HG03432 (cell line): ENCODE measurements at regions not wholly inside any gene's neighbourhood (a gene's known extent, or its start where the extent isn't known, plus 50 kb on each side); places are given as distances from the start of the nearest gene placed in this dataset.

Source experiments
- ATAC-seq: cut with Tn5 transposase; IDR thresholded peaks from one replicate; pipeline ENCODE4 v1.9.1; 2021; ENCODE audit warnings: mild to moderate bottlenecking, moderate library complexity; ENCODE audit not compliant: unreplicated experiment

DNA sequence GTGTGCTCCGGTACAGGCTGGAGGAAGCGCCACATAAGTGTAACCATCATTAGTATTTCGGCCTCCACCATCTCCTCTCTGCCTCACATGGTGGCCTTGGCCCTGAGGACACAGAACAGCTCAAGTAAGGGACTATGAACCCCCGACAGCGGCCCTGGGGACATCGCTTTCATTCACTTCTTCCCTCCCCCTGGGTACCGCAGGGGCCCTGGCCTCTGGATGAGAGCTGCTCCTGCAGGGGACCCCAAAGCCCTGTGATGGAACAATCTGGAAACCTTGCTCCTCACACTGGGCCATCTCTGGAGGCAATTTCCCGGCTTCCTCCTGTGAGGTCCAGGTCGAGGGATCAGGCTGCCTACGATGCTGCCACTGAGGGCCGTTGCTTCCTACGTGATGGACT, 565.5 kb downstream of the BRD1 start:
- no peak for ATAC-seq

DNA sequence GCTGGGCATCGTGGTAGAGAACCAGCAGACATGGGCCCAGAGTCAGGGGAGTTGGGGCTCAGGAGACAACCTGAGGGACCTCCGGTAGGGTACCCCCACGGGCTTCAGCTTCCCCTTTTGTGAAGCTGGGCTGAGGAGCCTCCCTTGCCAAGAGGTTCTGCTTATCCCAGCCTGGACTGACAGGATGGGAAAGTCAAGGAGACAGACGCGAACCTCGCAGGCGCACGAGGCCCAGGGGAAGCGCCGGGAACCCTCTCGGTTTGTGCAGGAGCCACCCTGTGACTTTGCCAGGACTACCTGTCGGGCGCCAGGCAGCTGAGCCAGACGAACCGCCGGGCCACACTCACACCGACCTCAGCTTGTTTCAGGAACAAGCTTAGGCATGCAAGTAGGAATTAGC, 566.1 kb downstream of the BRD1 start:
- no peak for ATAC-seq

DNA sequence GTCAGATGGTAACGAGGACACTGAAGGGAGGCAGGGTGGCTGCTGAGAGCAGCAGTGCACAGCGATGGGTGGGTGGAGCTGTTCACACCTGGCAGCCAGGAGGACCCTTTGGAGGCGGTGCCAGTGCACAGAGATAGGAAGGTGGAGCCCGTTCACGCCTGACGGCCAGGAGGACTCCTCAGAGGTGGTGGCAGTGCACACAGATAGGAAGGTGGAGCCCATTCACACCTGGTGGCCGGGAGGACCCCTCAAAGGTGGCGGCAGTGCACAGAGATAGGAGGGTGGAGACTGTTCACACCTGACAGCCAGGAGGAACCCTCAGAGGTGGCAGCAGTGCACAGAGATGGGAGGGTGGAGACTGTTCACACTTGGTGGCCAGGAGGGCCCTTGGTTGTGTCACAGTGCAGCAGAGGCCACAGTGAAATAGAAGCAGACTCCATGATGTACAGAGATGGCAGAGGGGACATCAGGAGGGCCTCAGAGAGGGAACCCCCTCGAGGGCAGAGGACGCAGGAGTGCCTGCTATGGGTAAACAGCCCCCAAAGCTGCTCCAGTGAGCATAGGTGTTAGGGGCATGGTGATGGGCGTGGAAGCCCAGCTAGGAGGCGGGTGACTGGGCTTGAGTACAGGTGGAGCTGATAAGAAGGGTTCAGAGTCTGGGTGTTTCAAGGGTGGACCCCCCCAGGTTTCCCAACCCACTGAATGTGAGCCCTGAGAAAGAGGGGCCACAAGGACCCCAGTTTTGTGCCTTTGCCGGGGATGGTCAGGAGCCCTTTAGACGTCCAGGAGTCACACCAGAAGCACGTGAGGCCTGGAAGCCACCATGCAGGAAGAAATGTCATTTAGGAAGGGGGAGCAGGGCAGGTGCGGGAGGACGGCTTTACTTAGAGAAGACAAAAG, 566.7 kb downstream of the BRD1 start:
- ATAC-seq: no peak

DNA sequence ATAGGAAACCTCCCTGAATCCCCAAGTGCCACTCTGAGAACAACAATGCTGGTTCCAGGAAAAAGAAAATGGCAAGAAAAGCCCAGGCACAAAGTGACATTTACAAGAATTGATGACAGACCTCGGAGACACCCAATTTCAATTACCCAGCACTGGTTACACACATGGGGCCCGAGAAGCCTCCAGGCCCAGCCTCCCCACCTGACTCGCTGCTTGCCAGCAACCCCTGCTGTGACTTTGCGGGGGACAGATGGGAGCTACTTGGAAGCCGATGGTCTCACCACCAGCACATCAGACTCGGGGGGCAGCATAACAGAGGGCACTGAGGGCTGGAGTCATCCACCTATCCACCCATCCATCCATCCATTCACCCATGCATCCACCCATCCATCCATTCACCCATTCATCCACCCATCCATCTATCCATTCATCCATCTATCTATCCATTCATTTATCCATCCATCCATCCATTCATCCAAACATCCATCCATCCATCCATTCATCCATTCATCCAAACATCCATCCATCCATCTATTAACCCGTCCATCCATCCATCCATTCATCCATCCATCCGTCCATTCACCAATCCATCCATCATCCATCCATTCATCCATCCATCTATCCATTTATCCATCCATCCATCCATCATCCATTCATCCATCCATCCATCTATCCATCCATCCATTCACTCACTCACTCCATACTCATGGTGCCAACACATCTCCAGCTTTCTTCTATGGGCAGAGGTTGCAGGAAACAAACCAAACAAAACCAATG, 567.6 kb downstream of the BRD1 start:
- ATAC-seq: no peak

DNA sequence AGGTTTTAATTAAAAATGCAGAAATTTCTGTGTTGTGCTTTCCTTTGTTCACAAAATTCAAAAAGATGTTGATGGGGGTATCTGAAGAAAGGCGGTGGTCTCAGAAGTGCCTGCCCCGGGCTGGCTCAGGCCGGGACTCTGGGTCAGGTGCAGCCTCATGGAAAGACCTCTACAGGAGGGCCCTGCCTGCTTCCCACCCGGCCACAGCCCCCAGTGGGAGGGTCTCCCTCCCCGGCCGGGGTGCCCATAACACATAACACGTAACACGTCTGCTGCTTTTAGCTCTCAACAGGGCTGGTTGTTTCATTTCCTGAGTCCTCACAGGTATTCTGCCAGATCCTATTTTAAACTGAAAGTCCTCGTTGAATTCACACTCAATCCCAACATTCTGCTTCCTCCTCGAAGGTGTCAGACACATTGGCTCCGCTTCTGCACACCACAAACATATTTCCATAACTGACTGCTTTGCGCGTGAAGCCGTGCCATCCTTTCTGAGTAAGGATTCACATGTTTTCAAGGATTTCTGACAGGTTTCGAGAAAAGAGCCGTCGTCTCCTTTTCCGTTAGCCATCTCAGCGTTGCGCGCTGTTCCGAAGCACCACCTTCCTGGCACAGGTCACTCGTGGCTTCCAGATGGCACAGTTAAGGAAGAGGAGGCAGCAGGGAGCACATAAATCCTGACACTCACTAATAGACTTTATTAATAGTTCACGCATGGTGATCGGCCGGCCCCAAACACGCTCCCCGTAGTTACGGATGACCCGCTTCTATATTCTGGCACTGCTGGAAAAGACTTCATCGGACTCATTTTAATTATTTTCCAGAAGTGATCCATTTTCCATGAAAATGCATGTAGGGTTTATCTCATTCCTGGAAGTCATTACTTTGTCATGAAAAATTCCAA, 569.3 kb downstream of the BRD1 start:
- no peak for ATAC-seq

DNA sequence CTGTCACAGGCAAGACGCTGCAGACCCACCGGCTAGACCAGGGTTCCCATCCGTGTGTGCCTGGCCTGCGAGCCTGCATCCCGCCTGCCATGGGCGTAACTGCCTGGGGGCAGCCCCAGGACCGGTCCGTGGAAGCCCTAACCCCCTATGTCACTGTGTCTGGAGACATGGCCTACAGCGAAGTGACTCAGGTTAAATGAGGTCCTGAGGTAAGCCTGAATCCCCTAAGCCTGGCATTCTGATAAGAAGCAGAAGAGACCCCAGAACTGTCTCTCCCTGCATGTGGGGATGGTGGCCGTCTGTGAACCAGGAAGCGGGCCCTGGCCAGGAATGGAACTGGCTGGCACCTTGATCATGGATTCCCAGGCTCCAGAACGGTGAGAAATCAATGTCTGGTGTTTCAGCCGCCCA, 570.1 kb downstream of the BRD1 start:
- no peak for ATAC-seq

DNA sequence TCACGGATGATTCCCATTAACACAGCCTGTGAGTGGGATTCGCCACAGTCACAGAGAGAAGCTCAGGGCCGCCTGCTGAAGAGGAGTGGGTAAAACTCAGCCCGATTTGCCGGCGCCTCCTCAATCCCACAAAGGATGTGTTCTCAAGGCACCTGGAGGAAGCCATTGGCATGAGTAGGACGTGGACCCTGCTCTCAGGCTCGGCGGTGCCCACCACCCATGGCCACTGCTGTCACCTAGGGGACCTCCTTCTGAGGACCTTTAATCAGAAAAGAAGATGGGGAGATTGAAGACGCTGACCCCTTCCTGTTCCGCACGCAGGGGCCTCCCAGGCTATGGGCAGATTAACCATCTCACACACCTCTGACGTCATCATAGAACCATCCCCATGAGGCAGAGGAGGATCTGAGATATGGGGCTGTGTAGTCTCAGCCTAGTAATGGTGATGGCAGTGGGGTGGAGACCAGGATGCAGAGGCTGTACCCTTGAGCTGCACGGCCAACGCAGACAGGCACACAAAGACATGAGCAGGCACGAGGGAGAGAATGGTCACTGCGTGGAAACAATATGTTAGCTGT, 571.8 kb downstream of the BRD1 start:
- ATAC-seq: no peak

DNA sequence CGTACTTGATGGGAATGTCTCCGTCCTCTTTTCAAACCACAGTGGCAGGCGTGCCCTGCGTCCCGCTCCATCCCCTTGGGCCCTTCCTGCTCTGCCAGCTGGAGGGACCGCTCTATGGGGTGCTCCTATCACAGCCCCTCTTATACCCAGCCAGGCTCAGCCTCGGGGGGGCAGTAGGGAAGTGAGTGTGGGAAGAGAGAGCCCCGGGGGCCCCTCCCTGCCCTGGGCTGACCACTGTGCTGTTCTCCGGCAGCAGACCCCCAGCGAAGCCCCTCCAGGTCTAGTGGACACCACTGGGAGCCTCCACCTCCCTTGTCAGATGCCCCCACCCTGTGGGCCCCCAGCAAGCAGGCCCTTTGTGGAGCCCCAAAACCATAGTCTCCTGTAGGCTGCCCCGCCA, 572.5 kb downstream of the BRD1 start:
- no peak for ATAC-seq

DNA sequence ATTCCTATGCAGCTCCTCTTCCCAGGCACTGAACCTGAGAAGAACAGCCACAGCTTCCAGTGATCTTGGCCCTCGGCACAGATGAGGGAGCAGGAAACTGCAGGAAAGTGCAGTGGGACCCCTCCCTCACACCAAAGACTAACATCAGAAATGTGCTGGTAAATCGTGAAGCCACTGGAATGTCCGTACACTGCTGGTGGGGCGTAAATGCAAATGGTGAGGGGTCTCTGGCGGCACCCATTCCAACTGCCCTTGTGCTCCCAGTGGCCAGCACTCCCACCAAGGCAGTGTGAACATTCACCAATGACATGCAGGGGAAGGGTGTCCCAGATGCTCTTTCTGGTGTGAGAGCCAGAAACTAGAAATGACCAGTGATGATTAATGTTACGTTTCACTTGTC, 574.0 kb downstream of the BRD1 start:
- ATAC-seq: no peak

DNA sequence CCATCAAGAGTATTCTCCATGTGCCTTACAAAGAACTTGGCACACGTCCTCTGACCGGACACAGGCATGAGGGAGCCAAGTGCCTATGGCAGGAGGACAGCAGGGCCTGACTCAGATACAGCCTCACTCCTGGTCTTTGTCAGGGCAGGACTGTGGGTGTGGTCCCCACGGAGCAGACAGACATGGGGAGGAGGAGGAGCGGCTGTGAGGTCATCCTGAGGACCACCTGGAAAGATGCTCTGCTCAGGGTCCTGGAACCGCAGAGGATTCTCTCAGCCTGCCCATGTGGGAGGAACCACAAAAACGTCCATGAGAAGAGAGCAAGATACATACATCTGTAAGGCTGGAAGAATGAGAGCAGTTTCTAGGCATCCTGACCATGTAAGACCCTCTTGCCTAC, 576.3 kb downstream of the BRD1 start:
- no peak for ATAC-seq

DNA sequence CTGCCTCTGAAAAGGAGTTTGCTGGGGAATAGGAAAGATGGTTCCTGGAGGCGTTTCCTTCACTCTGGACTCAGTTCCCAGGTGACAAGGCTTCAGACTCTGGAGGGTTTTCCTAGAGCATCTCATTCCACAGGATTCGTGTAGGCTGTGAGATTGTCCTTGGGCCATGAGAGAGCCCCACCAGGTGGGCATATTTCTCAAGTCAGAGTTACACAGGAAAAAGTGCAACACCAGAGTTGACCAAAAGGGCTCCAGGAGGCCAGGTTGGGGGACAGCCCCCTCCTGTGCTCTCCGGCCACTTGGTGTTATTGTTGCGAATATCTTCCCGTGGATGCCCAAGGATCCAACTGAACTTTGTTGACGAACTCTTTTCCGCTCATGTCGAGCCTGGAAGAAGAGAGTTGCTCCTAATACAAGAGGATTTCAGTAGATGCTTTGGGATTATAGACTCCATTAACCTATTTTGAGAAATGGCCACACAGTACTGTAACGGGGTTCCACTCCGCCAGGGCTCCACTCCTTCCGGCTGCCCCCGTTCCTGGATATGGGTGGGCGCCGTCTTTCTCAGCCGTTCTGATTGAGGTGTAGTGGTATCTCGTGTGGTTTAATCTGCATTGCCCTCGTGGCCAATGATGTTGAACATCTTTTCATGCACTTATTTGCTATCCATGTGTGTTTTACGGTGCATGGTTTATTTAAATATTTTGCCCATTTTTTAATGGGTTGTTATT, 580.3 kb downstream of the BRD1 start:
- ATAC-seq: no peak

DNA sequence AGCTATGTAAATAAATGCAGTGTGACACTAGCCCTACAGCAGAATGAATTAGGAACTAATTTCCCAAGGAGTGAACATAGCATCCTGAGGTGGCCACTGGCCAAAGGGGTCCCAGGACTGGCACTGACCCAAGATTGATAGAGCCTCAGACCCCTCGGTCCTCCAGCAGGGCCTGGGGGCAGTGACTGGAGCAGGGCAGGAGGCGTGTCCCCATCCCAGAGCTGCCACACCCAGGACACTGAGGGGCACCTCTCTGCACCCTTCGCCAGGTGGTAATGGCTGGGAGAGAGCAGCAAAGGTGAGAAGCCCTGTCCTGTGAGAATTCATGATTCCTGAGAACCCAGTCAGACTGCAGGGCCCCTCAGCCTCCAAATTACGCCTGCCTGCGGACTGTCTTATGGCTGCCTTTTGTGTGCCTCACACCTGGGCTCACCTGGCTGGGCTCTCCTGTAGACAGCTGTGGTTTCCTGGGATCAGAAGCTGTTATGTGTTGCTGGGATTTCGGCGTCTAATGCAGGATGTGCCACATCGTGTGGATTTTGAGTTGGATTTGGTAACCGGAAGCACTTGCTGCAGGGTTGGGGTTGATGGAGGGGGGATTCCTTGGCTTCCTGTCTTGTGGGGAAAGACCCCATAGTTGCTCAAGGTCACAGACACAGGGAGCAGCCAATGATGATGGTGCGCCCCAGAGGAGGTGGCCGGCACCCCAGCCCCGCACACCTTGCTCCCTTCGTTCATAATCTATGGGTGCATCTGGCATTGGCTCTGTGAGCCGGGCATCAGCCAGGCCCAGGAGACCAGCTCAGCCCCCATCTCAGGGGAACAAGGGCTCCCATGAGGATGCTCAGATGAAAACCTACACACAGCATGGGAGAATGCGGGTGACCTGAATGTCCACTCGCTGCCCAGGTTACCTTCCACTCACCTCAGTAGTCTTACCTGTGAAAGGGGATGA, 582.9 kb downstream of the BRD1 start:
- ATAC-seq: no peak

DNA sequence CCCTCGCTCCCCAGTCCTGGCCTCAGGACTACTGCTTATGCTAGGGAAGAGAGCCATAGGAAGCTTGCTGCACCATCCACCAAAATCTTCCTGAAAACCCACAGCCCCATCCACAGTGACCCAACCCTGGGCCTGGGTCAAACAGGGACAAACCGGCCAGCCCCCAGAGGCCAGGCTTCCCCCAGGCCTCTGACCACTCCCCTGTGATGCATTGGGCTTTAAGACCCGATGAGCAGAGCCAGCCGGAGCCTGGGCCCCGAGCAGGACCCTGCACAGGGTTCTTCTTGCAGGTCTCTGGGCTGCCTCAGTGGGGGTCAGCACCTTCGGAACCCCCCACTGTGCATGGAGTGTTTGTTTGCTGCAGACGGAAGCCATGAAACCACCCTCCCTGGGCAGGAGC, 583.7 kb downstream of the BRD1 start:
- ATAC-seq: no peak

DNA sequence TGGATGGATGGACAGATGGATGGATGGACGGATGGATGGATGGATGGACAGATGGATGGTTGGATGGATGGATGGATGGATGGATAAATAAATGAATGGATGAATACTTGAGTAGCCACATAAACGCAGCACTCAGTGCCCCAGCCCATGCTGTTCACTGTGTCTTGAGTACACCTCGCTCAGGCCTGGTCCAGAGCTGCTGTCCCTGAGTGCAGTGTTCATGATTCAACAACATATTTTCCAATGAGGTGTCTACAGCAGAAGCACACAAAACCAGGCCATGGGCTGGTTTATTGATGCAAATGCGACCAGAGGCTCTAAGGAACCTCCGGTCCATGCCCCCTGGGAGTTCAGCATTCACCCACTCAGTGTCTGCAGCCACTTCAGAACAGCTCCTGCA, 584.3 kb downstream of the BRD1 start:
- no peak for ATAC-seq

DNA sequence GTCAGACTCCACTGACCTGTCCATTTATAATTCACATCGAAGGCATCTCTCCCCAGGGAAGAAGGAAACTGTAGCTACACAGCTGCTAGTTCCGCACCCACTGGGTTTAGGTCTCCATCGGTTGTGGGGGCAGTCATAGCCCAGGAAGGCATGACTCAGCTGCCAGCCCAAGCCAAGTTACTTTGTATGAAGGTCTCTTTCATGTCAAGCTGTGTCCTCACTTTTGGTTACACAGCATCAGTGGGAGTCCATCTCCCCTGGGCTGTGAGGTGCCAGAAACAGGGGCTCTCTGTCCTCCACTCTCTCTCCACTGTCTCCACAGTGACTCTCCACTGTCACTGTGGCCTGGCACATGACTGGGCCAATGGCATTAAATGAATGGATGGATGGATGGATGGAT, 585.2 kb downstream of the BRD1 start:
- ATAC-seq: no peak

DNA sequence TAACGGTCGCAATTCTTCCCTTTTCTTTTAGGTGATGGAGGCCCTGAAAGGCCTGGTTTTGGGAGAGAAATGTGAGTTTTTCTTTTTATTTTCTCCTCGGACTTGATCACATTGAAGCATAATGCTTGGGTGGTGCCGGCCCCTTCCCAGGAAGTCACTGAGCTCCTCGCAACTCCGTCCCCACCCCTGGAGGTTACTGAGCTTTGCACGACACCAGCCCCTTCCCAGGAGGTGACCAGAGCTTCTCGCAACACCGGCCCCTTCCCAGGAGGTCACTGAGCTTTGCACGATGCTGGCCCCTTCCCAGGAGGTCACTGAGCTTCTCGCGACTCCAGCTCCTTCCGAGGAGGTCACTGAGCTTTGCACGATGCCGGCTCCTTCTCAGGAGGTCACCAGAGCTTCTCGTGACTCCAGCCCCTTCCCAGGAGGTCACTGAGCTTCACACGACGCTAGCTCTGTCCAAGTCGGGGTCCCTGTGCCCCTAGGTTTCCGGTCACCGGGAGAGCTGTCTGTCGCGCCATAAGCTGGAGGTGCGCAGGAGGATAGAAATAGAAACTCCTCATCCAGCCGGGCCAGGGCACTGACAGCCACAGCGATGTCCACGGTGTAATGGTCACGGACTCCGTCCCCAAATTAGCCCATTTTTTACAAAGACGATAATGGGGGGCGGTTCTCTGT, 586.4 kb downstream of the BRD1 start:
- no peak for ATAC-seq

DNA sequence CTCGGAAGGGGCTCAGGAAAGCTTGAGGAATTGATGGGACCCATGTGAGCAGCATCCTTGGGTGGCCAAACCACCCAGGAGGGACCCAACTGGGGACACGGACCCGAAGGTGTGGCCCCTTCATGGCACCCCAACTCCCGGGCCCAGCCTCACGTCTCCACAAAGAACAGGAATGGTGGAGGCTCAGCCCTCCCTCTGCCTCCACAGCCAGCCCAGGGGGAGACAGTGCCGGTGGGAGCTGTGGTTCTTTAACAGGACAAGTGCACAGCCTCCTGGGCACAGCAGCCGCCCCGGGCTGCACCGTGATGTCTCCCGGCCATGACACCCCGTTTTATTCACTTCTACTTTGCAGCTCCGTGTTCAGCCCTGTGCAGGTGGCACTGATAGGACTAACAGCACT, 587.2 kb downstream of the BRD1 start:
- no peak for ATAC-seq

DNA sequence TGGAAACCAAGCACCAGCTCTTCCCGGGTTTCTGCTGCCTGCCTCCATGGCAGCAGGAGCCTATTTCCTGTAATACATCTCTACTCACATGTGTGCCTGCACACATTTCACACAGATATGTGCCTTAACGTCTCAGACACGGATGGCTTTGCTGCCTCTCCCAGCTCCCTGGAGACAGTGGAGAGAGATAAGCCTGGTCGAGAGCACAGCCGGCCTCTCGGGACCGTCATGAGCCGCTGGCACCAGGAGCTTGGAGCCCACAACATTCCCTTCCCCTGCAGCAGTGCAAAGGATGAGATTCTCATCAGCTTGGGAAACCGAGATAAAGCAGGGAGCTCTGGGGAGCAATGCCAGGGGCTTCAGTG, 587.7 kb downstream of the BRD1 start:
- no peak for ATAC-seq
